Neural cell (in vitro differentiated cells): ENCODE measurements at regions not wholly inside any gene's neighbourhood (a gene's known extent, or its start where the extent isn't known, plus 50 kb on each side); places are given as distances from the start of the nearest gene placed in this dataset.

Experiments
- H2AFZ ChIP-seq: fragments of 200-600, 300-800 bp; sonication (generic), shearing (Covaris generic); 2 replicates; pipeline ENCODE4 v1.6.0; 2014; ENCODE audit warnings: low read depth, mild to moderate bottlenecking, antibody characterized with exemption, low read length, moderate library complexity
- H3F3A ChIP-seq: fragments of 200-600 bp; shearing (Covaris generic); 2 replicates; pipeline ENCODE4 v1.6.1; 2016; ENCODE audit warnings: mild to moderate bottlenecking, moderate library complexity, mixed read lengths, antibody characterized with exemption, low read length; ENCODE audit not compliant: insufficient read depth, poor library complexity, severe bottlenecking
- H3K27ac ChIP-seq: fragments of 200-600, 300-800 bp; sonication (generic), shearing (Covaris generic); 2 replicates; pipeline ENCODE4 v1.5.1; 2014; ENCODE audit warnings: mild to moderate bottlenecking, low read length, moderate library complexity
- H3K27me3 ChIP-seq: fragments of 300-800, 200-600 bp; sonication (generic), shearing (Covaris generic); 2 replicates; pipeline ENCODE4 v1.6.0; 2014; ENCODE audit warnings: mild to moderate bottlenecking, low read depth, low read length, moderate library complexity; ENCODE audit not compliant: insufficient read depth
- H3K36me3 ChIP-seq: fragments of 300-800, 200-600 bp; sonication (generic), shearing (Covaris generic); 2 replicates; pipeline ENCODE4 v1.5.1; 2014; ENCODE audit warnings: mild to moderate bottlenecking, antibody characterized with exemption, low read length, moderate library complexity; ENCODE audit not compliant: insufficient read depth
- H3K4me2 ChIP-seq: fragments of 300-800, 200-600 bp; sonication (generic), shearing (Covaris generic); 2 replicates; pipeline ENCODE4 v1.6.0; 2014; ENCODE audit warnings: mild to moderate bottlenecking, low read length
- H3K4me3 ChIP-seq: fragments of 300-800, 200-600 bp; sonication (generic), shearing (Covaris generic); 2 replicates; pipeline ENCODE4 v1.5.1; 2014; ENCODE audit warnings: mild to moderate bottlenecking, low read length, moderate library complexity
- H3K79me2 ChIP-seq: fragments of 200-600 bp; shearing (Covaris generic); replicated peaks from 2 replicates; pipeline ENCODE4 v1.6.0; 2014; ENCODE audit warnings: mild to moderate bottlenecking, low read length, moderate library complexity; ENCODE audit not compliant: insufficient read depth
- H3K9ac ChIP-seq: fragments of 300-800, 200-600 bp; sonication (generic), shearing (Covaris generic); 2 replicates; pipeline ENCODE4 v1.6.1; 2016; ENCODE audit warnings: mild to moderate bottlenecking, low read length, mixed read lengths
- H3K9me2 ChIP-seq: fragments of 200-600 bp; shearing (Covaris generic); 2 replicates; pipeline ENCODE4 v1.6.1; 2016; ENCODE audit warnings: mild to moderate bottlenecking, low read length, mixed read lengths; ENCODE audit not compliant: insufficient read depth
- H3K9me3 ChIP-seq: fragments of 200-600, 300-800 bp; sonication (generic), shearing (Covaris generic); 2 replicates; pipeline ENCODE4 v1.6.1; 2016; ENCODE audit warnings: mild to moderate bottlenecking, mixed run types, low read length, moderate library complexity, mixed read lengths
- H4K20me1 ChIP-seq: fragments of 200-600 bp; shearing (Covaris generic); 2 replicates; pipeline ENCODE4 v1.6.1; 2016; ENCODE audit warnings: mild to moderate bottlenecking, mixed run types; ENCODE audit not compliant: insufficient read depth
- EP300 ChIP-seq: fragments of 450-650 bp; conservative IDR thresholded peaks from 2 replicates; pipeline ENCODE4 v1.6.1; 2014; ENCODE audit warnings: antibody characterized with exemption, mild to moderate bottlenecking, moderate library complexity; ENCODE audit not compliant: poor library complexity, severe bottlenecking
- EZH2 ChIP-seq: fragments of 200-600, 300-800 bp; shearing (Covaris generic), sonication (generic); IDR thresholded peaks from 2 replicates; pipeline ENCODE4 v1.6.1; 2014; ENCODE audit warnings: antibody characterized with exemption, low read length, borderline replicate concordance, mild to moderate bottlenecking; ENCODE audit not compliant: insufficient read depth, poor library complexity, severe bottlenecking
- MXI1 ChIP-seq: fragments of 450-650 bp; conservative IDR thresholded peaks from 2 replicates; pipeline ENCODE4 v1.6.1; 2014; ENCODE audit warnings: antibody characterized with exemption, mild to moderate bottlenecking; ENCODE audit not compliant: poor library complexity, severe bottlenecking
- POLR2AphosphoS5 ChIP-seq: IDR thresholded peaks from 2 replicates; pipeline ENCODE4 v1.6.1; 2012
- RAD21 ChIP-seq: fragments of 450-650 bp; conservative IDR thresholded peaks from 2 replicates; pipeline ENCODE4 v1.6.1; 2014; ENCODE audit warnings: antibody characterized with exemption, mild to moderate bottlenecking, moderate library complexity
- SMC3 ChIP-seq: fragments of 450-650 bp; conservative IDR thresholded peaks from 2 replicates; pipeline ENCODE4 v1.6.1; 2014; ENCODE audit warnings: antibody characterized with exemption, mild to moderate bottlenecking, moderate library complexity; ENCODE audit not compliant: poor library complexity
- TAF1 ChIP-seq: IDR thresholded peaks from 2 replicates; pipeline ENCODE4 v1.6.1; 2012; ENCODE audit warnings: low read depth
- TF ChIP-seq, protein P1 (sequence below): IDR thresholded peaks from 2 replicates; pipeline ENCODE4 v1.6.1; 2012; ENCODE audit warnings: borderline replicate concordance
- TF ChIP-seq, protein P2 (sequence below): fragments of 450-650 bp; IDR thresholded peaks from 2 replicates; pipeline ENCODE4 v1.5.1; 2014; ENCODE audit warnings: antibody characterized with exemption, mild to moderate bottlenecking, moderate library complexity; ENCODE audit not compliant: poor library complexity, severe bottlenecking

DNA sequence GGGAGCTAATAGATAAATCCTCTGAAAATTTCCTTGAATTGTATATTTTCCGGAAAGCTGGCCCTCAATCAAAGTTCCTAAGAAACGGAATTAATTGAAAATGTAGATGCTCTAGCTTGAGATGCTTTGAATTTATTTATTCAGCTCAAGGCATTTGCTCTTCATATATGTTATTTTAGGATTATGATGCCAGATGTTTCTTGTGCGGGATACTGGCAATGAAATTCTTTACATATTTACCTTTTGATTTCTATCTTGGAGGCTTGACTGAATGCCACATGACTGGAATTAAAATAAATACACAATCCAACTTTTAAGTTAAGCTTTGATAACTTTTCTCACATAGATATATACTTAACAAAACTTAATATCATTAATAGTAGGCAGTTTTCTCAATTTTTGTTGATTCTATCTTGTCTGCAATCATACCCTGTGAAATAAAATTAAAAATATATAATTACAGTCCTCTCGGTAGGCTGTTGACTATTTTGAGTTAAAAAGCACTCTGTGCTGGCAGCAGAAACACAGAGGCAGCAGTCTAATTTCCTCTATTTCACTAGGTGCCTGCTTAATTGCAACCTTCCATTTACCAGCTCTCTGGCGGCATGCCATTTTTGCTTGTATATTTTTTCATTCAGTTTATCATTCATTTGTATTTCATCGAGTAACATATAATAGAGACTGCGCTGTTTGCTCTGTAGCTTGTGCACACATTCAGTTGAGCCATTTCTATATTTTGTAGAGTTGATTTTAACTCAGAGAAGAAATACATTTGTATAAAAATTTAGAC lies 991.5 kb downstream of the ADGRL3 start:
- H3K36me3 ChIP-seq, result no peaks in the 10 kb centered on the region
- peak overlapping the region; percentile 10 for H3K4me2 ChIP-seq
- peak overlapping the region; percentile 10 for H3K4me3 ChIP-seq
- peak overlapping the region; percentile 51 for H3K27ac ChIP-seq
- H3K9me3 ChIP-seq, result no peaks in the 10 kb centered on the region
- no peaks in the 10 kb centered on the region for H3K27me3 ChIP-seq
- no peaks in the 10 kb centered on the region for H3K9me2 ChIP-seq
- no peaks in the 10 kb centered on the region for H3K79me2 ChIP-seq
- H3F3A ChIP-seq, result no peaks in the 10 kb centered on the region
- no peak for TF ChIP-seq POLR2AphosphoS5
- no peak for TF ChIP-seq EP300
- no peak for TF ChIP-seq MXI1
- TF ChIP-seq, protein P1, sequence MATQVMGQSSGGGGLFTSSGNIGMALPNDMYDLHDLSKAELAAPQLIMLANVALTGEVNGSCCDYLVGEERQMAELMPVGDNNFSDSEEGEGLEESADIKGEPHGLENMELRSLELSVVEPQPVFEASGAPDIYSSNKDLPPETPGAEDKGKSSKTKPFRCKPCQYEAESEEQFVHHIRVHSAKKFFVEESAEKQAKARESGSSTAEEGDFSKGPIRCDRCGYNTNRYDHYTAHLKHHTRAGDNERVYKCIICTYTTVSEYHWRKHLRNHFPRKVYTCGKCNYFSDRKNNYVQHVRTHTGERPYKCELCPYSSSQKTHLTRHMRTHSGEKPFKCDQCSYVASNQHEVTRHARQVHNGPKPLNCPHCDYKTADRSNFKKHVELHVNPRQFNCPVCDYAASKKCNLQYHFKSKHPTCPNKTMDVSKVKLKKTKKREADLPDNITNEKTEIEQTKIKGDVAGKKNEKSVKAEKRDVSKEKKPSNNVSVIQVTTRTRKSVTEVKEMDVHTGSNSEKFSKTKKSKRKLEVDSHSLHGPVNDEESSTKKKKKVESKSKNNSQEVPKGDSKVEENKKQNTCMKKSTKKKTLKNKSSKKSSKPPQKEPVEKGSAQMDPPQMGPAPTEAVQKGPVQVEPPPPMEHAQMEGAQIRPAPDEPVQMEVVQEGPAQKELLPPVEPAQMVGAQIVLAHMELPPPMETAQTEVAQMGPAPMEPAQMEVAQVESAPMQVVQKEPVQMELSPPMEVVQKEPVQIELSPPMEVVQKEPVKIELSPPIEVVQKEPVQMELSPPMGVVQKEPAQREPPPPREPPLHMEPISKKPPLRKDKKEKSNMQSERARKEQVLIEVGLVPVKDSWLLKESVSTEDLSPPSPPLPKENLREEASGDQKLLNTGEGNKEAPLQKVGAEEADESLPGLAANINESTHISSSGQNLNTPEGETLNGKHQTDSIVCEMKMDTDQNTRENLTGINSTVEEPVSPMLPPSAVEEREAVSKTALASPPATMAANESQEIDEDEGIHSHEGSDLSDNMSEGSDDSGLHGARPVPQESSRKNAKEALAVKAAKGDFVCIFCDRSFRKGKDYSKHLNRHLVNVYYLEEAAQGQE, result no peak
- no peak for TF ChIP-seq EZH2
- TF ChIP-seq SMC3, result no peak
- TF ChIP-seq RAD21, result no peak
- TF ChIP-seq, protein P2, sequence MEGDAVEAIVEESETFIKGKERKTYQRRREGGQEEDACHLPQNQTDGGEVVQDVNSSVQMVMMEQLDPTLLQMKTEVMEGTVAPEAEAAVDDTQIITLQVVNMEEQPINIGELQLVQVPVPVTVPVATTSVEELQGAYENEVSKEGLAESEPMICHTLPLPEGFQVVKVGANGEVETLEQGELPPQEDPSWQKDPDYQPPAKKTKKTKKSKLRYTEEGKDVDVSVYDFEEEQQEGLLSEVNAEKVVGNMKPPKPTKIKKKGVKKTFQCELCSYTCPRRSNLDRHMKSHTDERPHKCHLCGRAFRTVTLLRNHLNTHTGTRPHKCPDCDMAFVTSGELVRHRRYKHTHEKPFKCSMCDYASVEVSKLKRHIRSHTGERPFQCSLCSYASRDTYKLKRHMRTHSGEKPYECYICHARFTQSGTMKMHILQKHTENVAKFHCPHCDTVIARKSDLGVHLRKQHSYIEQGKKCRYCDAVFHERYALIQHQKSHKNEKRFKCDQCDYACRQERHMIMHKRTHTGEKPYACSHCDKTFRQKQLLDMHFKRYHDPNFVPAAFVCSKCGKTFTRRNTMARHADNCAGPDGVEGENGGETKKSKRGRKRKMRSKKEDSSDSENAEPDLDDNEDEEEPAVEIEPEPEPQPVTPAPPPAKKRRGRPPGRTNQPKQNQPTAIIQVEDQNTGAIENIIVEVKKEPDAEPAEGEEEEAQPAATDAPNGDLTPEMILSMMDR, result no peak
- no peak overlapping the region for H2AFZ ChIP-seq
- H4K20me1 ChIP-seq, result no peaks in the 10 kb centered on the region
- H3K9ac ChIP-seq, result peak overlapping the region; percentile 6

DNA sequence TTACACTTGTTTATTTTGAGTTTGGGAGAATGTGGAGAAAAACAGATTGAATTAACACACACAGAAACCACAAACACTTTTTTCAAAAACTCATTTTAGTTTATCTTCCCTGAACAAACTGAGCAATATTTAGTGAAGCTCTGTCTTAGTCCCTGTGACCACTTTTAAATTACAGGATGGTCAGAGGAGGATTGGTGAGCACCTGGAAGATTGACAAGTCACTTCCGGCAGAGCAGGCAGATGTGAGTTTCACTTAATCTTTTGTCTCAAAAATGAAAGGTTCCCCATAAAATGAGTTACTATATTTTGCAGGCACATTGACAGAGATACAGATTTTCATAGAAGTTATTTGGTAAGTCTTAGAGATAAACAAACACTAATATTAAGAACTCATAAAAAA lies 970.1 kb downstream of the ADGRL3 start:
- Histone ChIP-seq H2AFZ (no peak overlapping the region), H4K20me1 (no peaks in the 10 kb centered on the region), H3K9me2 (no peaks in the 10 kb centered on the region), H3K9me3 (no peaks in the 10 kb centered on the region), H3K4me3 (no peak overlapping the region), H3K27me3 (peaks cover 3% of the 10 kb centered on the region), H3K9ac (no peak overlapping the region), H3F3A (no peaks in the 10 kb centered on the region), H3K79me2 (no peaks in the 10 kb centered on the region), H3K36me3 (no peaks in the 10 kb centered on the region), H3K27ac (no peak overlapping the region), H3K4me2 (no peak overlapping the region)
- no peak for TF ChIP-seq SMC3
- no peak for TF ChIP-seq TAF1
- TF ChIP-seq, protein P1, result no peak
- no peak for TF ChIP-seq MXI1
- TF ChIP-seq, protein P2, result no peak
- no peak for TF ChIP-seq EZH2
- no peak for TF ChIP-seq EP300
- TF ChIP-seq POLR2AphosphoS5, result no peak
- no peak for TF ChIP-seq RAD21
